ENCODE measurements at regions not wholly inside any gene's neighbourhood (a gene's known extent, or its start where the extent isn't known, plus 50 kb on each side); places are given as distances from the start of the nearest gene placed in this dataset.

DNA sequence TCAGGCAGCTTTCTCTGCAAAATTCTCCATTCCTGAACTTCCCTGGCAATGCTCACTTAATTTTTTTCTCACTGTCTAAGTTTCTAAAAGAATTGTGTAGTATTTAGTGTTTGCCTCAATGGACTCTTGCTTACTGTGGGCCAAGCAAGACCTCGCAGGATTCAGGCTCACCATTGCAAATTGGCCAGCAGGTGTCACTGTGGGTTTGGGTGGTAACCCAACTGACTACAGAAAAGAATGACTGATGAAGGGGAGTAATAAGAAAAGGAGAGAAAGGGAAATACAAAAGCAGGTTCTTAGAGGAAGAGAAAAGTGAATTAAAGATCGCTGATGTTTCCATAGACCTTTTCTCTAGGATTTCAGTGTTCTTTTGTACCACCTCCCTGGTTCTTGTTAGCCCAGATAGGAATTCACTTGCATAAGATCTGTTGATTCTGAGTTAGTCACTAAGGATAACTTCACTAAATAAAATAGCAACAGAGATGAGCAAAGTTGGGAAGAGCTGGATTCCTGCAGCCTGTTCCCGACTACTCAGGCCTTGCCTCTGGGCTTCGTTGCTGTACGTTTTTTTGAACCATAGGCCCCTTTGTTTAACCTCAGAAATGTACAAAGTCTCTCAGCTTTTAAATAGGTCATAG, 386.5 kb upstream of the DDHD1 start:
- DNase-seq (peak in 5 of 9 donors; percentile 1 to 31 (median 14)), ATAC-seq (no peak)
- Mint-ChIP-seq H3K27ac (no peak overlapping the region), H3K4me3 (no peak overlapping the region), H3K9me3 (no peaks in the 10 kb centered on the region), H3K4me1 (no peaks in the 10 kb centered on the region), H3K36me3 (no peaks in the 10 kb centered on the region), H3K27me3 (peaks cover 0 to 9% (median 3%) of the 10 kb centered on the region in 5 donors)
- H3K27me3 ChIP-seq (ENCODE audit: control insufficient read depth in 2 of 2, insufficient read depth in 2 of 2, low read length in 2 of 2) = no peaks in the 10 kb centered on the region
- no peaks in the 10 kb centered on the region for H3K36me3 ChIP-seq (ENCODE audit: control insufficient read depth in 2 of 3, insufficient read depth in 3 of 3, low read length in 3 of 3)
- H3K27ac ChIP-seq (ENCODE audit: low read depth, low read length) = no peak overlapping the region
- intact Hi-C loops (cut with micrococcal nuclease) = loop anchor here in 1 of 2 donors (1.0 kb wide), 1 partner anchor 636 kb away; no protein-coding TSS in a partner anchor
- ChIA-PET POLR2A (no interaction called here), CTCF (no interaction called here)
- no peaks in the 10 kb centered on the region for H3K4me1 ChIP-seq (ENCODE audit: control insufficient read depth in 2 of 2, insufficient read depth in 2 of 2, low read length in 2 of 2)
- H3K9me3 ChIP-seq (ENCODE audit: control insufficient read depth in 2 of 3, low read length in 3 of 3) = no peaks in the 10 kb centered on the region
- H3K4me3 ChIP-seq (ENCODE audit: low read length) = no peak overlapping the region

DNA sequence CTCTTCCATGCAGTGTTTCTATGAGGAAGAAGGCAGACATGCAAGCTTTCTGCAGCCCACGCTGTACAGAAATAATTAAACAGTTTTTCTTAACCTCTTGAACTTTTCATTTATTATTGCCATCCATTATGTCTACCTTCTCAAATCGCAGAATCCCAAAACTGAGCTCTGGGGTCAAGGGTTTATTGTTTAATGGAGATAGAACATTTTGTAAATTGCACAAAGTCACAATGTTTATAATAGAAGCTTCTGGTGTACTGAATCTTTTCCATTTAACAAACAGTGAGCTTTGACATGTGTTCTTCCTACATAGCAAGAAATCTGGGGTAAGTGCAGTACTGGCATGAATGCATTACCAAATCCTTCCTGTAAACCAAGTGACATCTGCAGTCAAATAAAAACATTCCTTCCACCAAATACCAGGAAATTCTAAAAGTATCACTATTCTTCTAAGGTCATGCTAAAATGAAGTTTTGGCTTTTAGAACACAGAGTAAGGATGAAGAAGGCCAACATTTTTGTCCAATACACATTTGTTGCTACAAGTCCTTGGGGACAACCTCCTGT, 385.3 kb upstream of the DDHD1 start:
- H3K4me1 Mint-ChIP-seq = no peaks in the 10 kb centered on the region
- H3K4me3 Mint-ChIP-seq = no peak overlapping the region
- CTCF ChIA-PET = interaction anchor here (0.7 to 1.4 kb wide), 2 partner anchors 14 to 391 kb away, joined by 3 to 4 read pairs; no protein-coding TSS in a partner anchor
- DNase-seq = no peak
- Histone ChIP-seq H3K27ac (ENCODE audit: low read depth, low read length) (no peak overlapping the region), H3K4me3 (ENCODE audit: low read length) (no peak overlapping the region), H3K27me3 (ENCODE audit: control insufficient read depth in 2 of 2, insufficient read depth in 2 of 2, low read length in 2 of 2) (no peaks in the 10 kb centered on the region), H3K4me1 (ENCODE audit: control insufficient read depth in 2 of 2, insufficient read depth in 2 of 2, low read length in 2 of 2) (no peaks in the 10 kb centered on the region), H3K9me3 (ENCODE audit: control insufficient read depth in 2 of 3, low read length in 3 of 3) (no peaks in the 10 kb centered on the region), H3K36me3 (ENCODE audit: control insufficient read depth in 2 of 3, insufficient read depth in 3 of 3, low read length in 3 of 3) (no peaks in the 10 kb centered on the region)
- peaks cover 0 to 6% (median 3%) of the 10 kb centered on the region in 5 donors for H3K27me3 Mint-ChIP-seq
- H3K27ac Mint-ChIP-seq = no peak overlapping the region
- POLR2A ChIA-PET = no interaction called here
- H3K36me3 Mint-ChIP-seq = no peaks in the 10 kb centered on the region
- no peaks in the 10 kb centered on the region for H3K9me3 Mint-ChIP-seq
- intact Hi-C loops (cut with micrococcal nuclease) = no loop called here
- no peak for ATAC-seq

DNA sequence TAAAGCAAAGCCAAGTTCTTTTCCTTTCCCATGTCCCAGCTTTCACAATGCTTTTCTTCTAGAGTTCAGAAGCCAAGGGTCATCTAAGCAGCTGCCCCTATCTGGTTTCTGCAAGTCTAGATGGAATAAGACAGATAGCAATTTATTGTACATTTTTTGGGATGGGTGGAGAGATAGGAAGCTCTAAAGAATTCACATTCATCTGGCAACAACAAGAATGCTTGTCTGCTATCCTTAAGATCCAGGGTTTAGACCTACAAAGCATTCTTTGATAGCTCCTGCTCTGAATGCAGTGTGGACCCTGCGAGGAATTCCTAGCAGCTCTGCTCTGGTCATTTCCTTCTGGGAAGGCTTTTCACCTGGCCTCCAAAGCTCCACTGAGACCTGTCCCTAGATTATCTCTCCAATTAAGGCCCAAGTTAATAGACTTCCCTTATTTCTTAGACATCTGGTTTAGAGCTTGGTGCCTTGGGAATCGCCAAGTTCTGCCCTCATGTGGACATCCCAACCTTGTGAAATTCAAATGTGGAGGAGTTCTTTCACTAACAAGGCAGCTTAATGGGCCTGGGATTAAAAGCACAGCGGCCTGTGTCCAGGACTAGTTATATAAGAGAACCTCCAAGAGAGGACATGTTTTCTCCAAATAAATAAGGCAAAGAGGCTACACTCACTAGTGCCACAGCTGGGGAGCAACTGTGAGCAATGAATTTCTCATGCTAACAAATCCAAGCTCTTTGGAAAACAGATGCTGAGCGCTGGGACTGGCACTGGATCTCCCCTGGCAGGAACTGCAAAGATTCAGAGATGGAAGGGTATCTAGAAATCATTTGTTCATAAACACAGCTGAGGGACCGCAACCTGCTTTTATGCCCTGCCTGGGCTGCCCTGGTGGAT, 384.5 kb upstream of the DDHD1 start:
- no peaks in the 10 kb centered on the region for H3K4me1 ChIP-seq (ENCODE audit: control insufficient read depth in 2 of 2, insufficient read depth in 2 of 2, low read length in 2 of 2)
- no peaks in the 10 kb centered on the region for H3K9me3 ChIP-seq (ENCODE audit: control insufficient read depth in 2 of 3, low read length in 3 of 3)
- no peaks in the 10 kb centered on the region for H3K4me1 Mint-ChIP-seq
- POLR2A ChIA-PET = no interaction called here
- no peaks in the 10 kb centered on the region for H3K36me3 Mint-ChIP-seq
- intact Hi-C loops (cut with micrococcal nuclease) = no loop called here
- H3K4me3 ChIP-seq (ENCODE audit: low read length) = no peak overlapping the region
- CTCF ChIA-PET = interaction anchor here (1.4 kb wide), 1 partner anchor 13 kb away, joined by 4 read pairs; no protein-coding TSS in a partner anchor
- no peak overlapping the region for H3K27ac Mint-ChIP-seq
- no peak for ATAC-seq
- no peaks in the 10 kb centered on the region for H3K9me3 Mint-ChIP-seq
- H3K27me3 ChIP-seq (ENCODE audit: control insufficient read depth in 2 of 2, insufficient read depth in 2 of 2, low read length in 2 of 2) = no peaks in the 10 kb centered on the region
- H3K36me3 ChIP-seq (ENCODE audit: control insufficient read depth in 2 of 3, insufficient read depth in 3 of 3, low read length in 3 of 3) = no peaks in the 10 kb centered on the region
- peaks cover 0 to 6% (median 3%) of the 10 kb centered on the region in 5 donors for H3K27me3 Mint-ChIP-seq
- DNase-seq = no peak
- H3K27ac ChIP-seq (ENCODE audit: low read depth, low read length) = no peak overlapping the region
- no peak overlapping the region for H3K4me3 Mint-ChIP-seq

DNA sequence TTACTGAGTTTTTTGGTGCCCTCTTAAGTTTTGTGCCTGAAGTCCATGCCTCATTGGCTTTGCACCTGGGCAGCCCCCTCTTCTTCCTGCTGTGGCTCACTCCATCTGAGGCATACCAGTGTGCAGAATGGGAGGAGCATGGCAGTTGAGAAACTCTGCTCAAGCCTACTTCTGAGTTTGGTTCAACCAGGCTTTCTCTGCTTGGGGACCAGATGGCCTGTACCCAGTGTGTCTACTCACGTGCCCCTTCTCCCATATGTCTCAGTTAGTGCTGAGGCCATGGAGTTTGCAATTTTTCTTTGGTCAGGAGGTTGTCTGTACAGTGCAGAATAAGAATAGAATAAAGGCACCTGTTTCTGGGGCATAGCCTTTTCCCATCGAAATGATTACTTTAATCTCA, 383.3 kb upstream of the DDHD1 start:
- Mint-ChIP-seq H3K4me3 (no peak overlapping the region), H3K27ac (no peak overlapping the region), H3K27me3 (peaks cover 0 to 6% (median 3%) of the 10 kb centered on the region in 5 donors), H3K9me3 (no peaks in the 10 kb centered on the region), H3K4me1 (no peaks in the 10 kb centered on the region), H3K36me3 (no peaks in the 10 kb centered on the region)
- Histone ChIP-seq H3K27ac (ENCODE audit: low read depth, low read length) (no peak overlapping the region), H3K4me3 (ENCODE audit: low read length) (no peak overlapping the region), H3K36me3 (ENCODE audit: control insufficient read depth in 2 of 3, insufficient read depth in 3 of 3, low read length in 3 of 3) (no peaks in the 10 kb centered on the region), H3K27me3 (ENCODE audit: control insufficient read depth in 2 of 2, insufficient read depth in 2 of 2, low read length in 2 of 2) (no peaks in the 10 kb centered on the region), H3K4me1 (ENCODE audit: control insufficient read depth in 2 of 2, insufficient read depth in 2 of 2, low read length in 2 of 2) (no peaks in the 10 kb centered on the region), H3K9me3 (ENCODE audit: control insufficient read depth in 2 of 3, low read length in 3 of 3) (no peaks in the 10 kb centered on the region)
- intact Hi-C loops (cut with micrococcal nuclease) = no loop called here
- POLR2A ChIA-PET = no interaction called here
- CTCF ChIA-PET = no interaction called here
- ATAC-seq = no peak
- DNase-seq = no peak

DNA sequence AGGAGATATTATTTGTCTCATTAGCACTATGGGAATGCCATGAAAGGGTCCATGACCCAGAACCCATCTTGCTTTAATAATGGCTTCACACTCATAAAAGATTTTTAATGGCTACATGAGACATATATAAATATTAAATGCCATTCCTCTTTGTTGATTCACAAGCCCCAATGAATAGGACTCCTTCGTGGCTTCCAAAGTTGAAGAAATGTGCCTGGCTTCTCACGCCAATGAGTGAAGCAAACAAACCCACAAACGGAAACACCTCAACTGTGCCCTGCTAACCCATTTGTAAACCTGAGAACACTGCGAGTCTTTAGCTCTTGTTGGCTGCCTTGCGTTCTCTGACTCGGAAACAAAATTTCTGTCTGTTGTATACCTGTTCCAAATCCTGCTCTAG, 381.7 kb upstream of the DDHD1 start:
- peaks cover 0 to 5% (median 3%) of the 10 kb centered on the region in 5 donors for H3K27me3 Mint-ChIP-seq
- no peak overlapping the region for H3K27ac ChIP-seq (ENCODE audit: low read depth, low read length)
- H3K4me3 Mint-ChIP-seq = no peak overlapping the region
- no peaks in the 10 kb centered on the region for H3K4me1 Mint-ChIP-seq
- POLR2A ChIA-PET = no interaction called here
- no peak overlapping the region for H3K4me3 ChIP-seq (ENCODE audit: low read length)
- DNase-seq (no peak), ATAC-seq (no peak)
- H3K27ac Mint-ChIP-seq = no peak overlapping the region
- H3K9me3 ChIP-seq (ENCODE audit: control insufficient read depth in 2 of 3, low read length in 3 of 3) = no peaks in the 10 kb centered on the region
- H3K36me3 ChIP-seq (ENCODE audit: control insufficient read depth in 2 of 3, insufficient read depth in 3 of 3, low read length in 3 of 3) = no peaks in the 10 kb centered on the region
- CTCF ChIA-PET = no interaction called here
- H3K9me3 Mint-ChIP-seq = no peaks in the 10 kb centered on the region
- no peaks in the 10 kb centered on the region for H3K36me3 Mint-ChIP-seq
- H3K27me3 ChIP-seq (ENCODE audit: control insufficient read depth in 2 of 2, insufficient read depth in 2 of 2, low read length in 2 of 2) = no peaks in the 10 kb centered on the region
- intact Hi-C loops (cut with micrococcal nuclease) = no loop called here
- H3K4me1 ChIP-seq (ENCODE audit: control insufficient read depth in 2 of 2, insufficient read depth in 2 of 2, low read length in 2 of 2) = no peaks in the 10 kb centered on the region

DNA sequence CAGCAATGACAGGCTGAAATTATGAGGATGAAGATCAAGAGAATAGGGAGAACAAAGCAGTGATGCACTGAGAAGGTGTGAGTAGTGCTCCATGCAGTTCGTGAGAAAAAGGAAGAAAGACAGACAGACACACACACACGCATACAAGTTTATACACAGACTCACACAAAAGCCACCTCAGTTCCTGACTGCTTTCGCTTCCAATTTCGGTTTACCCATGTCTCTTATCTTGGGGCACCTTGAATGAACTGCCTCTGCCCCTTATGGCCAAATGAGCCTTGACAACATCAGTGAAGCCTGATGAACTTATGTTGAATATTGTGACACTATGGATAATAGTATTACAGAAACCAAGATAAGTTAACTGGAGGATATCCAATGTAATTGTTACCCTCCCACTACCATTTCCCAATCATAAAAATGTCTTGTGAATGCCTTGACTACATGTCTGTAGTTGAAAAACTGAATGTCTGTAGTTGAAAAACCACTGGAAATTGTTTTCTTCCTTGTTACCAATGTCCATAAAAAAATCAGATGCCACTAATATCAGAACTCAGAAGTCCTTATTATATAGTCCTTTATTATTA, 380.4 kb upstream of the DDHD1 start:
- no peaks in the 10 kb centered on the region for H3K9me3 ChIP-seq (ENCODE audit: control insufficient read depth in 2 of 3, low read length in 3 of 3)
- peaks cover 0 to 3% (median 0%) of the 10 kb centered on the region in 5 donors for H3K27me3 Mint-ChIP-seq
- ChIA-PET POLR2A (no interaction called here), CTCF (no interaction called here)
- no peak overlapping the region for H3K27ac ChIP-seq (ENCODE audit: low read depth, low read length)
- DNase-seq (no peak), ATAC-seq (no peak)
- no peak overlapping the region for H3K4me3 Mint-ChIP-seq
- H3K27me3 ChIP-seq (ENCODE audit: control insufficient read depth in 2 of 2, insufficient read depth in 2 of 2, low read length in 2 of 2) = no peaks in the 10 kb centered on the region
- intact Hi-C loops (cut with micrococcal nuclease) = no loop called here
- no peak overlapping the region for H3K4me3 ChIP-seq (ENCODE audit: low read length)
- no peaks in the 10 kb centered on the region for H3K4me1 Mint-ChIP-seq
- no peaks in the 10 kb centered on the region for H3K36me3 ChIP-seq (ENCODE audit: control insufficient read depth in 2 of 3, insufficient read depth in 3 of 3, low read length in 3 of 3)
- H3K36me3 Mint-ChIP-seq = no peaks in the 10 kb centered on the region
- no peak overlapping the region for H3K27ac Mint-ChIP-seq
- H3K4me1 ChIP-seq (ENCODE audit: control insufficient read depth in 2 of 2, insufficient read depth in 2 of 2, low read length in 2 of 2) = no peaks in the 10 kb centered on the region
- no peaks in the 10 kb centered on the region for H3K9me3 Mint-ChIP-seq
